HL-60 (cell line): ENCODE measurements at regions not wholly inside any gene's neighbourhood (a gene's known extent, or its start where the extent isn't known, plus 50 kb on each side); places are given as distances from the start of the nearest gene placed in this dataset.

Experiments used
- DNase-seq, 2 experiments: peaks; one replicate each; pipeline ENCODE4 v3.0.0-alpha.2; 2010 to 2020; ENCODE audit warnings: low read depth in 1 of 2, low spot score in 1 of 2
- H3K27ac ChIP-seq: fragments of 250-450 bp; sonication (Bioruptor Pico); replicated peaks from 2 replicates; pipeline ENCODE4 v1.5.1; 2020; ENCODE audit warnings: mild to moderate bottlenecking, moderate library complexity
- H3K27me3 ChIP-seq: fragments of 250-450 bp; sonication (Bioruptor Pico); 2 replicates; pipeline ENCODE4 v1.5.1; 2021; ENCODE audit warnings: mild to moderate bottlenecking, moderate library complexity; ENCODE audit not compliant: insufficient read depth, poor library complexity, severe bottlenecking
- H3K4me3 ChIP-seq: replicated peaks from 2 replicates; pipeline ENCODE4 v1.5.1; 2011; ENCODE audit warnings: mild to moderate bottlenecking, control low read depth, low read length; ENCODE audit not compliant: insufficient read depth
- CTCF ChIP-seq: IDR thresholded peaks from one replicate; pipeline ENCODE4 v1.5.1; 2011; ENCODE audit warnings: low read length, control low read depth, inconsistent platforms; ENCODE audit not compliant: insufficient read depth
- GABPA ChIP-seq: IDR thresholded peaks from 2 replicates; pipeline ENCODE4 v1.6.1; 2012; ENCODE audit warnings: low read depth
- POLR2AphosphoS5 ChIP-seq: IDR thresholded peaks from 2 replicates; pipeline ENCODE4 v1.6.1; 2012; ENCODE audit warnings: low read depth
- REST ChIP-seq: IDR thresholded peaks from 2 replicates; pipeline ENCODE4 v1.6.1; 2012; ENCODE audit warnings: low read depth; ENCODE audit not compliant: insufficient replicate concordance
- SPI1 ChIP-seq: IDR thresholded peaks from 2 replicates; pipeline ENCODE4 v1.6.1; 2012; ENCODE audit warnings: low read depth, mild to moderate bottlenecking, borderline replicate concordance

DNA sequence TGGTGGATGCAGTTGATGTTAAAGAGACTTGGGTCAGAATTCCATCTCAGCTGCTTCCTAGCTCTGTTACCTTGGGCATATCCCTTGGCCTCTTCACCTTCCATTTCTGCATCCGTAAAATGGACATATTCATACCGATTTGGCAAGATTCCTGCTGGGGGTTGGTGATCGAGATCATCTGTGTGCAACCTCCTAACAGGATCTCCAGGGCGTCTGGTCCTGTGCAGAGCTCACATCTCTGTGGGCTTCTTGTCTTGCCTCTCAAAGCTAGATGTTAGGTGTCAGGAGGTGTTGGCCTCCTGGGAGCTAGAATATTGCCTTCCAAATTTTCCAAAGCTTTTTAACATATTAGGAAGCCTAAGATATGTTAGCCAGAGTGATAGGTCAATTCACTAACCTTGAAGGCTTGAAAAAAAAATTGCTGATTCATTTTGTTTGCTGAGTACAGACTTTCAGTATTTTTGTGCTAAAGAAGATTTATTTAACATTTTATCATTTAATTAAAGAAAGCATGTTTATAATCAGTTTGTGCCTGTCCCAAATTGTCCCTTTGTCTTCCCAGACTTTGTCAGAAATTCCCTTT is 69.7 kb upstream of the ZNF516 start:
- peak overlapping the region; percentile 68 for H3K27ac ChIP-seq
- H3K4me3 ChIP-seq, result 0 out of 2 replicates have a peak overlapping the region, but pooled peaks have one; percentile 44
- H3K27me3 ChIP-seq, result no peaks in the 10 kb centered on the region
- DNase-seq, result no peak
- no peak for TF ChIP-seq GABPA
- TF ChIP-seq REST, result no peak
- TF ChIP-seq POLR2AphosphoS5, result no peak
- TF ChIP-seq SPI1, result no peak
- no peak for TF ChIP-seq CTCF

DNA sequence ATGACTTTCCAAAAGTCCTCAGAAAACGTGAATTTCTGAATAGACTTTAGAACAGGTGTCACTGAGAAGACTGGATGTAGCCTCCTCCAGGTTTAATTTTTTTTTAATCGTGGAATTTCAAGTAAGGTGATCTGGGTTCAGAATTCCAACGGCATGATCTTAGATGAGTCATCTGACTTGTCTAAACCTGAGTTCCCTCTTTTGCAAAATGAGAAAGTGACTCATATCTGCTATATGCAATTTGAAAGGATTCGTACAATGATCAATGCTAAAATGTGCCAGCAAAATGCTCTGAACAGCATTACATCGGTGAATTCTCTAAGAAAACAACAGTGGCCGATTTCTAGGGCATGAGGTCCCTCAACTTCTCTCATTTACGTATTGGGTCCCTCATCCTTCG is 69.1 kb upstream of the ZNF516 start:
- peak in 1 of 2 experiments; percentile 27 for DNase-seq
- no peaks in the 10 kb centered on the region for H3K27me3 ChIP-seq
- TF ChIP-seq SPI1, result peak; percentile 73; the same call in 1 of the 2 replicates
- no peak for TF ChIP-seq POLR2AphosphoS5
- H3K4me3 ChIP-seq, result no peak overlapping the region
- peak overlapping the region; percentile 68 for H3K27ac ChIP-seq

DNA sequence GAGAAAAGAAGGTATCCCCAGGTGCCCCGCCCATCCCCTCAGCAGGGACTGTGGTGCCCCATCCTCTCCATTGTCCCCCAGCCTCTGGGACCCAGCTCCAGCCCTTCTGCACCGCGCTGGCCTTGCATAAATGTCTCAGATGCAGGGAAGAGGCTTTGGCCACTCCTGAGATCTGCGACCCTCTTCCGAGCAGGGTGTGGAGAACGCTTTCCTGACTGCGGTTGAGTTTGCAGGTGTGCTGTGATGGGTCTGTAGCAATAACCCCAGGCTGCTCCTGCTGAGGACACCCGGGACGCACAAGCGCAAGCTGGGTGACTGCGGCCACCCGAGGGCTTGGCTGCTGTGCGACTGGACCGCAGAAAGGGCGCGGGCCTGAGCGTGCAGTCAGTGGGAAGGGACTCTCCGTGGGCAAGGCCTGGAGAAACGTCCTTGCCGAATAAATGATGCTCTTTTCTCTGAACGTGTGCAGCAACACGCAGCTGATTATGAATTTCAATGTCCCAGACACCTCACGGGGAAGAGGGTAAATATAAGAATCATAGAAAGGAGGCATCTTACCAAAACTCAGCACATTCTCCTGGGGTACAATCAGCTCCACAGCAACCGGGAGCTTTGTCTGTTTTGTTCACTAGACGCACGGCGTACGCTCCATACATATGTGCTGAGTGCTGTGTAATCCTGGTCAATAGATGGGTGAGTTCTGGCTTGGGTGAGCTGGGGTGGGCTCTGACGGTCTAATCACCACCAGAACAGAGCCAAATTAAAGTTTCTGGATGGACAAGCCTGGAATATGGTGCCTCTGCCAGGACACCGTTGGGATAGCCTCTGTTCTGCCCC is 67.5 kb upstream of the ZNF516 start:
- no peak for DNase-seq
- H3K4me3 ChIP-seq, result no peak overlapping the region
- no peaks in the 10 kb centered on the region for H3K27me3 ChIP-seq
- no peak overlapping the region for H3K27ac ChIP-seq
- TF ChIP-seq SPI1, result no peak
- no peak for TF ChIP-seq CTCF
- TF ChIP-seq GABPA, result no peak
- no peak for TF ChIP-seq POLR2AphosphoS5
- TF ChIP-seq REST, result no peak

- H3K4me3 ChIP-seq, result no peak overlapping the region
- no peak overlapping the region for H3K27ac ChIP-seq
- TF ChIP-seq SPI1 (no peak), CTCF (no peak), GABPA (no peak), POLR2AphosphoS5 (no peak), REST (no peak)
- H3K27me3 ChIP-seq, result no peaks in the 10 kb centered on the region
- no peak for DNase-seq
Measured at GRCh38 chr18:76558881-76559667, 64.0 kb upstream of the ZNF516 start.
